ENCODE measurements at regions not wholly inside any gene's neighbourhood (a gene's known extent, or its start where the extent isn't known, plus 50 kb on each side); places are given as distances from the start of the nearest gene placed in this dataset.

DNA sequence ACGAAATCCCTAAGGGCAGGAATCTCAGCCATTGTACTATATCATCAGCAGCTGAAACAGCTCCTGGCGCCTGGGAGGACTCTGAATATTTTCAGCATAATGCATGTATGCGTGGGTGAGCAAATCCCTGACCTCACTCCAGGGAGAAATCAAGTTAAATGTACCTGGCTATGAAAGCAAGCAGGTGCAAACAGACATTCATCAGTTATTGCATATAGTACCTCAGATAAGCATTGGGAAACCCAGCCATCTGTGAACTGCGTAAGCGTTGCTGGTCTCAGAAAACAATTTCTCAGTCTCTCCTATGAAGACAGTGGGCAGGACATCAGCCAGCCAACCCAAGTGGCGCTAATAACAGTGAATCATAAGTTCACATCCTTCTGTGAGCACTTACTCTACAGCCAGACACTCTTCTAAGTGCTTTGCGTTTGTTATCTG is 622.6 kb downstream of the EPM2A start:
- Mint-ChIP-seq H3K27ac (ENCODE audit: unreplicated experiment) (no peak overlapping the region), H3K4me1 (ENCODE audit: low read depth, unreplicated experiment) (no peaks in the 10 kb centered on the region), H3K27me3 (ENCODE audit: unreplicated experiment) (peaks cover 2% of the 10 kb centered on the region), H3K36me3 (ENCODE audit: unreplicated experiment) (peaks cover 5% of the 10 kb centered on the region), H3K4me3 (ENCODE audit: unreplicated experiment) (no peak overlapping the region), H3K9me3 (ENCODE audit: unreplicated experiment) (no peaks in the 10 kb centered on the region)
- DNase-seq, result no peak
- TF ChIP-seq, protein P1, sequence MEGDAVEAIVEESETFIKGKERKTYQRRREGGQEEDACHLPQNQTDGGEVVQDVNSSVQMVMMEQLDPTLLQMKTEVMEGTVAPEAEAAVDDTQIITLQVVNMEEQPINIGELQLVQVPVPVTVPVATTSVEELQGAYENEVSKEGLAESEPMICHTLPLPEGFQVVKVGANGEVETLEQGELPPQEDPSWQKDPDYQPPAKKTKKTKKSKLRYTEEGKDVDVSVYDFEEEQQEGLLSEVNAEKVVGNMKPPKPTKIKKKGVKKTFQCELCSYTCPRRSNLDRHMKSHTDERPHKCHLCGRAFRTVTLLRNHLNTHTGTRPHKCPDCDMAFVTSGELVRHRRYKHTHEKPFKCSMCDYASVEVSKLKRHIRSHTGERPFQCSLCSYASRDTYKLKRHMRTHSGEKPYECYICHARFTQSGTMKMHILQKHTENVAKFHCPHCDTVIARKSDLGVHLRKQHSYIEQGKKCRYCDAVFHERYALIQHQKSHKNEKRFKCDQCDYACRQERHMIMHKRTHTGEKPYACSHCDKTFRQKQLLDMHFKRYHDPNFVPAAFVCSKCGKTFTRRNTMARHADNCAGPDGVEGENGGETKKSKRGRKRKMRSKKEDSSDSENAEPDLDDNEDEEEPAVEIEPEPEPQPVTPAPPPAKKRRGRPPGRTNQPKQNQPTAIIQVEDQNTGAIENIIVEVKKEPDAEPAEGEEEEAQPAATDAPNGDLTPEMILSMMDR (IDR thresholded peaks at IDR 0.05; ENCODE audit: partially characterized antibody, unreplicated experiment), result no peak

DNA sequence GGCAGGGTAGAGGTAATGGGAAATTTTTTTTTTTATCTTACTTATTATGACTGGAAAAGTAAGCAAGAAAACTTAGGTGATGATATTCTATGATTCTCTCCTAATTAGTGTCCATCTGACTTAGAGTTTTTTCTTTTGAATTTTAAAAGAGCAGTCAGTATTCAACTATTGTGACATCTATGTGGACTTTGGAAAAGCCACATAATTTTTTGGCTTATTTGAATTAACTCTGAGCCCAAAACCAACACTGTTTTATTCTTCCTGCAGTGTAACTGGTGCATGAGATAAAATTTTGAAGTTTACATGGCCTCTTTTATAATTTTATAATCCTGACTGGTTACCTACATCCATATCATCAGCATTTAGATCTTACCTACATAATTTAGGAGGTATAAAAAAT is 619.7 kb downstream of the EPM2A start:
- TF ChIP-seq, protein P1 (IDR thresholded peaks at IDR 0.05; ENCODE audit: partially characterized antibody, unreplicated experiment), result no peak
- H3K4me3 Mint-ChIP-seq (ENCODE audit: unreplicated experiment), result no peak overlapping the region
- no peaks in the 10 kb centered on the region for H3K9me3 Mint-ChIP-seq (ENCODE audit: unreplicated experiment)
- no peaks in the 10 kb centered on the region for H3K4me1 Mint-ChIP-seq (ENCODE audit: low read depth, unreplicated experiment)
- H3K27ac Mint-ChIP-seq (ENCODE audit: unreplicated experiment), result no peak overlapping the region
- peaks cover 5% of the 10 kb centered on the region for H3K36me3 Mint-ChIP-seq (ENCODE audit: unreplicated experiment)
- H3K27me3 Mint-ChIP-seq (ENCODE audit: unreplicated experiment), result peaks cover 4% of the 10 kb centered on the region
- no peak for DNase-seq

DNA sequence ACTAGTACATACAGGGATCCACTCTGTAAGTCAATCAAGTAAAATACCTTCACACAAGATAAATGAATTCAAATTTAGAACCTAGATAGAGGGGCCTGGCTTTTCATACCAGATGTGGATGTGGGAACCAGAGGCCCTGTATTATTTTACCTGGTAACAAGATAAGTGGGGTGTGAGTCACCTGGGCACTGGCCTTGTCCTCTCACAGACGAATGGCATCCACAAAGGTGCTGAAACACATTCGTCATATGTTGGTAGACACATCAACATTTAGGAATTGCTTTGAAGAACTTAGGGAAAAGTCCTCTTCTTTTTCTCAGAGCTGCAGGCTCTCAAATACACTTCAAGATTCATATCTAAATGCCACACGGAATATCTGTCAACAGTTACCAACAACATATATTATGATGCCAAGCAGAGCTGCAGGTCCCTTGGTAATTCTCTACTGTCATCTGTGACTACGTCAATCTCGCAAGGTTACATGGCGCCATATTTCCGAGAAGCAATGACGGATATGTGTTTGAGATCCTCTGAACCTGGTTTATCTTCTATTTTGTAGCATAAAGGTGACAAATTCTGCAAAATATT is 618.6 kb downstream of the EPM2A start:
- Mint-ChIP-seq H3K27ac (ENCODE audit: unreplicated experiment) (no peak overlapping the region), H3K4me1 (ENCODE audit: low read depth, unreplicated experiment) (no peaks in the 10 kb centered on the region), H3K27me3 (ENCODE audit: unreplicated experiment) (peaks cover 4% of the 10 kb centered on the region), H3K4me3 (ENCODE audit: unreplicated experiment) (no peak overlapping the region), H3K9me3 (ENCODE audit: unreplicated experiment) (no peaks in the 10 kb centered on the region), H3K36me3 (ENCODE audit: unreplicated experiment) (peaks cover 5% of the 10 kb centered on the region)
- no peak for DNase-seq
- TF ChIP-seq, protein P1 (IDR thresholded peaks at IDR 0.05; ENCODE audit: partially characterized antibody, unreplicated experiment), result no peak

DNA sequence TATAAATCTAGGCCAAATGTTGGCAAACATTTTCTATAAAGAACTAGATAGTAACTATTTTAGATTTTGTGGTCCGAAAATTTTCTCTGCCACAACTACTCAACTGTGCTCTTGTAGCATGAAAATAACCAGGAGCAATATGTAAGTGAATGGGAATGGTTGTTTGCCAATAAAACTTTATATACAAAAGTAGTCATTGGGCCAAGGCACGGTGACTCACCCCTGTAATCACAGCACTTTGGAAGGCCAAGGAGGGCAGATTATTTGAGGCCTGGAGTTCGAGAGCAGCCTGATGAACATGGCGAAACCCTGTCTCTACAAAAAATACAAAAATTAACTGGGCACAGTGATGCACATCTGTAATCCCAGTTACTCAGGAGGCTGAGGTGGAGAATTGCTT is 617.1 kb downstream of the EPM2A start:
- Mint-ChIP-seq H3K4me3 (ENCODE audit: unreplicated experiment) (no peak overlapping the region), H3K27me3 (ENCODE audit: unreplicated experiment) (peaks cover 2% of the 10 kb centered on the region), H3K36me3 (ENCODE audit: unreplicated experiment) (no peaks in the 10 kb centered on the region), H3K4me1 (ENCODE audit: low read depth, unreplicated experiment) (no peaks in the 10 kb centered on the region), H3K27ac (ENCODE audit: unreplicated experiment) (no peak overlapping the region), H3K9me3 (ENCODE audit: unreplicated experiment) (no peaks in the 10 kb centered on the region)
- no peak for DNase-seq
- TF ChIP-seq, protein P1 (IDR thresholded peaks at IDR 0.05; ENCODE audit: partially characterized antibody, unreplicated experiment), result no peak

DNA sequence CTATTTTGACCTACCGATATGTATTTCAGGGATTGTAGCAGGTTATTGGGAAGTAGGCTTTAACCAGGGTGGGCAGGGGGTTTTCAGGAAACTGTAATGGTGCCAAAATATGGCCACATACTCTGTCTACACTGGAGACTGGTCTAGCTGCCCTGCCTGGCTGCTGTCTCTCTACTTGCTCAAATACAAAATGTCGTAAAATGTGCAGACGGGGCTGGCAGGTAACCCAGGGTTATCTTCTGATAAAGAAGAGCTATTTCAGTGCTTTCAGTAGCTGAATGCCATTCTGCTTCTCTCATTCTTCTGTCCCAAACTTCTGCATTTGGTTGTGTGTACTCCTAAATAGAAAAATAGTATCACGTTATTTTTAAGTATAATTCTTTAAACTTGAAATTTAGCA is 616.2 kb downstream of the EPM2A start:
- Mint-ChIP-seq H3K36me3 (ENCODE audit: unreplicated experiment) (no peaks in the 10 kb centered on the region), H3K4me3 (ENCODE audit: unreplicated experiment) (no peak overlapping the region), H3K4me1 (ENCODE audit: low read depth, unreplicated experiment) (no peaks in the 10 kb centered on the region), H3K27me3 (ENCODE audit: unreplicated experiment) (peaks cover 2% of the 10 kb centered on the region), H3K9me3 (ENCODE audit: unreplicated experiment) (no peaks in the 10 kb centered on the region), H3K27ac (ENCODE audit: unreplicated experiment) (no peak overlapping the region)
- DNase-seq, result no peak
- TF ChIP-seq, protein P1 (IDR thresholded peaks at IDR 0.05; ENCODE audit: partially characterized antibody, unreplicated experiment), result no peak
